ENCODE measurements at regions not wholly inside any gene's neighbourhood (a gene's known extent, or its start where the extent isn't known, plus 50 kb on each side); places are given as distances from the start of the nearest gene placed in this dataset.
A peak's percentile ranks its signal among the peaks of the same experiment; 100 is the strongest.

- H3K4me3 ChIP-seq (ENCODE audit: low read depth, low read length), result no peak overlapping the region
- H3K36me3 ChIP-seq, result no peaks in the 10 kb centered on the region
- peak; percentile 12 for DNase-seq
- TF ChIP-seq CTCF (IDR thresholded peaks at IDR 0.05; ENCODE audit: low read depth, low read length), result peak; percentile 52
- no peaks in the 10 kb centered on the region for H3K4me1 ChIP-seq
- no peaks in the 10 kb centered on the region for H3K9me3 ChIP-seq
- no peaks in the 10 kb centered on the region for H3K27me3 ChIP-seq
Measured at GRCh38 chr2:59301466-59302402, 1060.6 kb upstream of the FANCL start.

GRCh38 chr2:59297816-59298215 is 1056.7 kb upstream of the FANCL start:
- Histone ChIP-seq H3K9me3 (no peaks in the 10 kb centered on the region), H3K4me3 (ENCODE audit: low read depth, low read length) (no peak overlapping the region), H3K4me1 (no peaks in the 10 kb centered on the region), H3K36me3 (no peaks in the 10 kb centered on the region), H3K27me3 (no peaks in the 10 kb centered on the region)
- TF ChIP-seq CTCF (IDR thresholded peaks at IDR 0.05; ENCODE audit: low read depth, low read length), result no peak
- DNase-seq, result no peak

- no peak for TF ChIP-seq CTCF (IDR thresholded peaks at IDR 0.05; ENCODE audit: low read depth, low read length)
- no peaks in the 10 kb centered on the region for H3K36me3 ChIP-seq
- no peaks in the 10 kb centered on the region for H3K27me3 ChIP-seq
- no peak overlapping the region for H3K4me3 ChIP-seq (ENCODE audit: low read depth, low read length)
- H3K9me3 ChIP-seq, result no peaks in the 10 kb centered on the region
- DNase-seq, result no peak
- no peaks in the 10 kb centered on the region for H3K4me1 ChIP-seq
Measured at GRCh38 chr2:59296279-59296678, 1055.2 kb upstream of the FANCL start.

GRCh38 chr2:59295524-59296162 is 1054.5 kb upstream of the FANCL start:
- no peaks in the 10 kb centered on the region for H3K9me3 ChIP-seq
- H3K4me1 ChIP-seq, result no peaks in the 10 kb centered on the region
- H3K4me3 ChIP-seq (ENCODE audit: low read depth, low read length), result no peak overlapping the region
- no peak for TF ChIP-seq CTCF (IDR thresholded peaks at IDR 0.05; ENCODE audit: low read depth, low read length)
- H3K36me3 ChIP-seq, result no peaks in the 10 kb centered on the region
- H3K27me3 ChIP-seq, result no peaks in the 10 kb centered on the region
- DNase-seq, result no peak

GRCh38 chr2:59288771-59289170 is 1047.6 kb upstream of the FANCL start:
- Histone ChIP-seq H3K27me3 (no peaks in the 10 kb centered on the region), H3K36me3 (no peaks in the 10 kb centered on the region), H3K9me3 (no peaks in the 10 kb centered on the region), H3K4me3 (ENCODE audit: low read depth, low read length) (no peak overlapping the region), H3K4me1 (no peaks in the 10 kb centered on the region)
- no peak for TF ChIP-seq CTCF (IDR thresholded peaks at IDR 0.05; ENCODE audit: low read depth, low read length)
- no peak for DNase-seq

All from BE2C (cell line).